COLO668 (cell line): ENCODE measurements at regions not wholly inside any gene's neighbourhood (a gene's known extent, or its start where the extent isn't known, plus 50 kb on each side); places are given as distances from the start of the nearest gene placed in this dataset.

Source experiments
- DNase-seq: peaks from one replicate; lab custom pipeline; 2025; ENCODE audit not compliant: unreplicated experiment; lab: John Stamatoyannopoulos, UW

- DNase-seq, result no peak
Measured at GRCh38 chr12:77323788-77324415, 258.5 kb upstream of the E2F7 start.

- no peak for DNase-seq
Measured at GRCh38 chr12:77319166-77319565, 253.8 kb upstream of the E2F7 start.

GRCh38 chr12:77315407-77315806 is 250.0 kb upstream of the E2F7 start:
- DNase-seq, result no peak

- DNase-seq, result no peak
Measured at GRCh38 chr12:77314378-77315052, 249.1 kb upstream of the E2F7 start.

GRCh38 chr12:77308056-77308455 is 242.7 kb upstream of the E2F7 start:
- DNase-seq, result no peak

- no peak for DNase-seq
Measured at GRCh38 chr12:77300811-77301210, 235.4 kb upstream of the E2F7 start.

- DNase-seq, result no peak
Measured at GRCh38 chr12:77299910-77300669, 234.7 kb upstream of the E2F7 start.

- DNase-seq, result no peak
Measured at GRCh38 chr12:77299001-77299400, 233.6 kb upstream of the E2F7 start.

GRCh38 chr12:77294016-77294415 is 228.6 kb upstream of the E2F7 start:
- DNase-seq, result no peak

GRCh38 chr12:77274926-77275325 is 209.6 kb upstream of the E2F7 start:
- DNase-seq, result no peak

- DNase-seq, result no peak
Measured at GRCh38 chr12:77273898-77274297, 208.5 kb upstream of the E2F7 start.

GRCh38 chr12:77256956-77257355 is 191.6 kb upstream of the E2F7 start:
- DNase-seq, result no peak

- no peak for DNase-seq
Measured at GRCh38 chr12:77253321-77253720, 188.0 kb upstream of the E2F7 start.

- DNase-seq, result no peak
Measured at GRCh38 chr12:77251799-77252198, 186.4 kb upstream of the E2F7 start.

- no peak for DNase-seq
Measured at GRCh38 chr12:77249892-77250291, 184.5 kb upstream of the E2F7 start.

- DNase-seq, result no peak
Measured at GRCh38 chr12:77248036-77248435, 182.7 kb upstream of the E2F7 start.

- DNase-seq, result no peak
Measured at GRCh38 chr12:77247542-77247941, 182.2 kb upstream of the E2F7 start.

GRCh38 chr12:77243345-77243744 is 178.0 kb upstream of the E2F7 start:
- DNase-seq, result no peak

GRCh38 chr12:77239617-77240016 is 174.2 kb upstream of the E2F7 start:
- DNase-seq, result no peak

- no peak for DNase-seq
Measured at GRCh38 chr12:77238335-77238734, 173.0 kb upstream of the E2F7 start.

GRCh38 chr12:77237896-77238295 is 172.5 kb upstream of the E2F7 start:
- no peak for DNase-seq

- DNase-seq, result no peak
Measured at GRCh38 chr12:77236066-77236465, 170.7 kb upstream of the E2F7 start.
